Hepatocyte (in vitro differentiated cells): ENCODE measurements at regions not wholly inside any gene's neighbourhood (a gene's known extent, or its start where the extent isn't known, plus 50 kb on each side); places are given as distances from the start of the nearest gene placed in this dataset.
"Not testable (repeated sequence)": the region's sequence is repeated elsewhere in the genome, so short reads cannot be mapped to it uniquely, and the experiment has no call there.

Source experiments
- DNase-seq: peaks from one replicate; pipeline ENCODE4 v3.0.0-alpha.2; 2016; ENCODE audit warnings: low spot score
- H2AFZ ChIP-seq: fragments of 200-600 bp; sonication (generic); 2 replicates; pipeline ENCODE4 v1.6.0; 2016; ENCODE audit warnings: antibody characterized with exemption, mild to moderate bottlenecking
- H3K27ac ChIP-seq: fragments of 200-600 bp; sonication (generic); 2 replicates; pipeline ENCODE4 v1.5.1; 2016; ENCODE audit warnings: mild to moderate bottlenecking
- H3K27me3 ChIP-seq: fragments of 200-600 bp; sonication (generic); 2 replicates; pipeline ENCODE4 v1.6.1; 2016
- H3K36me3 ChIP-seq: fragments of 200-600 bp; sonication (generic); replicated peaks from 2 replicates; pipeline ENCODE4 v1.5.1; 2016; ENCODE audit warnings: low read depth; ENCODE audit not compliant: insufficient read depth
- H3K4me1 ChIP-seq: fragments of 200-600 bp; sonication (generic); 2 replicates; pipeline ENCODE4 v1.5.1; 2016; ENCODE audit warnings: mild to moderate bottlenecking, moderate library complexity; ENCODE audit not compliant: insufficient read depth
- H3K4me2 ChIP-seq: fragments of 200-600 bp; sonication (generic); 2 replicates; pipeline ENCODE4 v1.6.0; 2016
- H3K4me3 ChIP-seq: fragments of 200-600 bp; sonication (generic); 2 replicates; pipeline ENCODE4 v1.5.1; 2016; ENCODE audit warnings: mild to moderate bottlenecking
- H3K79me2 ChIP-seq: fragments of 200-600 bp; sonication (generic); 2 replicates; pipeline ENCODE4 v1.6.0; 2017; ENCODE audit warnings: mild to moderate bottlenecking
- H3K9me2 ChIP-seq: fragments of 200-600 bp; sonication (generic); replicated peaks from 2 replicates; pipeline ENCODE4 v1.6.0; 2017; ENCODE audit warnings: mild to moderate bottlenecking; ENCODE audit not compliant: insufficient read depth
- H3K9me3 ChIP-seq: fragments of 200-600 bp; sonication (generic); 2 replicates; pipeline ENCODE4 v1.5.1; 2016; ENCODE audit warnings: low read depth, mild to moderate bottlenecking
- H4K20me1 ChIP-seq: fragments of 200-600 bp; sonication (generic); 2 replicates; pipeline ENCODE4 v1.6.0; 2016; ENCODE audit warnings: mild to moderate bottlenecking; ENCODE audit not compliant: insufficient read depth, poor library complexity, severe bottlenecking
- CTCF ChIP-seq: fragments of 200-600 bp; sonication (generic); IDR thresholded peaks from 2 replicates; pipeline ENCODE4 v1.5.1; 2016; ENCODE audit warnings: antibody characterized with exemption, mild to moderate bottlenecking; ENCODE audit not compliant: poor library complexity
- EZH2 ChIP-seq: fragments of 200-600 bp; sonication (generic); IDR thresholded peaks from 2 replicates; pipeline ENCODE4 v1.6.1; 2016; ENCODE audit warnings: antibody characterized with exemption, mild to moderate bottlenecking, borderline replicate concordance
- EZH2phosphoT487 ChIP-seq: fragments of 200-600 bp; sonication (generic); IDR thresholded peaks from one replicate; pipeline ENCODE4 v1.6.1; 2018; ENCODE audit warnings: antibody characterized with exemption, mild to moderate bottlenecking, low read depth, moderate library complexity; ENCODE audit not compliant: unreplicated experiment, severe bottlenecking
- WGBS: methylation state at CpG from one replicate; pipeline ENCODE4 v1.1.6; 2016; ENCODE audit warnings: low lambda C conversion rate; ENCODE audit errors: missing lambda C conversion rate; 5-methylcytosine and 5-hydroxymethylcytosine counted together

GRCh38 chr9:111271481-111272080, 58.4 kb downstream of the OR2K2 start:
- Histone ChIP-seq H3K9me2 (no peaks in the 10 kb centered on the region), H3K27me3 (no peaks in the 10 kb centered on the region), H3K4me3 (no peak overlapping the region), H3K79me2 (no peaks in the 10 kb centered on the region), H3K9me3 (no peaks in the 10 kb centered on the region), H4K20me1 (no peaks in the 10 kb centered on the region), H3K4me2 (no peak overlapping the region), H3K27ac (no peak overlapping the region), H3K36me3 (no peaks in the 10 kb centered on the region), H3K4me1 (no peaks in the 10 kb centered on the region), H2AFZ (no peak overlapping the region)
- no peak for DNase-seq
- WGBS = 93% methylated on average over 4 of the region's 4 CpGs
- TF ChIP-seq CTCF (no peak), EZH2 (no peak), EZH2phosphoT487 (no peak)

- 98% methylated on average over 2 of the region's 2 CpGs for WGBS
- Histone ChIP-seq H3K4me3 (no peak overlapping the region), H3K4me2 (no peak overlapping the region), H3K27ac (no peak overlapping the region), H3K4me1 (no peaks in the 10 kb centered on the region), H2AFZ (no peak overlapping the region), H3K9me2 (no peaks in the 10 kb centered on the region), H3K79me2 (no peaks in the 10 kb centered on the region), H3K36me3 (no peaks in the 10 kb centered on the region), H3K9me3 (no peaks in the 10 kb centered on the region), H3K27me3 (no peaks in the 10 kb centered on the region), H4K20me1 (no peaks in the 10 kb centered on the region)
- no peak for TF ChIP-seq CTCF
- no peak for TF ChIP-seq EZH2
- no peak for TF ChIP-seq EZH2phosphoT487
- no peak for DNase-seq
Measured at GRCh38 chr9:111271047-111271446, 59.0 kb downstream of the OR2K2 start.

- H3K4me3 ChIP-seq, H3K36me3 ChIP-seq, H3K9me2 ChIP-seq, H4K20me1 ChIP-seq, H3K27ac ChIP-seq, H3K4me2 ChIP-seq, H3K27me3 ChIP-seq, H3K4me1 ChIP-seq, H3K9me3 ChIP-seq, DNase-seq, H2AFZ ChIP-seq, H3K79me2 ChIP-seq: not testable (repeated sequence)
- WGBS = 93% methylated on average over 5 of the region's 5 CpGs
Measured at GRCh38 chr9:111266024-111266423, 64.0 kb downstream of the OR2K2 start.

GRCh38 chr9:111263116-111263515, 66.9 kb downstream of the OR2K2 start:
- Histone ChIP-seq H3K36me3 (no peaks in the 10 kb centered on the region), H3K79me2 (no peaks in the 10 kb centered on the region), H3K9me3 (no peaks in the 10 kb centered on the region), H3K4me3 (no peak overlapping the region), H3K9me2 (no peaks in the 10 kb centered on the region), H2AFZ (no peak overlapping the region), H3K4me2 (no peak overlapping the region), H3K27ac (no peak overlapping the region), H3K4me1 (no peaks in the 10 kb centered on the region), H4K20me1 (no peaks in the 10 kb centered on the region), H3K27me3 (no peaks in the 10 kb centered on the region)
- DNase-seq = no peak
- WGBS = 61% methylated on average over 7 of the region's 7 CpGs
- TF ChIP-seq EZH2 = no peak
- TF ChIP-seq CTCF = no peak
- no peak for TF ChIP-seq EZH2phosphoT487
